ENCODE measurements at regions not wholly inside any gene's neighbourhood (a gene's known extent, or its start where the extent isn't known, plus 50 kb on each side); places are given as distances from the start of the nearest gene placed in this dataset.

DNA sequence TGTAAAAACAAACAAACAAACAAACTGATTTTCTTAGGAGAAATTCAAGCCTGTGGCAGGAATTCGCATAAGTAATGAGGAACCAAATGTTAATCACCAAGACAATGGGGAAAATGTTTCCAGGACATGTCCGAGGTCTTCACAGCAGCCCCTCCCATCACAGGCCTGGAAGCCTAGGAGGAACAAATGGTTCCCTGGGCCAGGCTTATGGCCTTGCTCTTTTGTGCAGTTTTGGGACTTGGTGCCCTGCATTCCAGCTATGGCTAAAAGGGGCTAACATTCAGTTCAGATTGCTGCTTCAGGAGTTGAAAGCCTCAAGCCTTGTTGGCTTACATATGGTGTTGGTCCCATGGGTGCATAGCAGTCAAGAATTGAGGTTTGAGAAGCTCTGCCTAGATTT lies 1372.7 kb upstream of the CITED2 start:
- Histone ChIP-seq H3K4me3 (ENCODE audit: low read depth, low read length) (no peak overlapping the region), H3K9ac (ENCODE audit: low read length) (no peak overlapping the region), H3K27ac (ENCODE audit: low read depth, low read length) (no peak overlapping the region), H3K27me3 (ENCODE audit: control insufficient read depth, insufficient read depth, low read length) (no peaks in the 10 kb centered on the region), H3K36me3 (ENCODE audit: control insufficient read depth, insufficient read depth, low read length) (no peaks in the 10 kb centered on the region), H3K4me1 (ENCODE audit: control insufficient read depth, insufficient read depth, low read length) (no peaks in the 10 kb centered on the region), H3K9me3 (ENCODE audit: control insufficient read depth, insufficient read depth, low read depth, low read length) (peaks cover 36% of the 10 kb centered on the region)

DNA sequence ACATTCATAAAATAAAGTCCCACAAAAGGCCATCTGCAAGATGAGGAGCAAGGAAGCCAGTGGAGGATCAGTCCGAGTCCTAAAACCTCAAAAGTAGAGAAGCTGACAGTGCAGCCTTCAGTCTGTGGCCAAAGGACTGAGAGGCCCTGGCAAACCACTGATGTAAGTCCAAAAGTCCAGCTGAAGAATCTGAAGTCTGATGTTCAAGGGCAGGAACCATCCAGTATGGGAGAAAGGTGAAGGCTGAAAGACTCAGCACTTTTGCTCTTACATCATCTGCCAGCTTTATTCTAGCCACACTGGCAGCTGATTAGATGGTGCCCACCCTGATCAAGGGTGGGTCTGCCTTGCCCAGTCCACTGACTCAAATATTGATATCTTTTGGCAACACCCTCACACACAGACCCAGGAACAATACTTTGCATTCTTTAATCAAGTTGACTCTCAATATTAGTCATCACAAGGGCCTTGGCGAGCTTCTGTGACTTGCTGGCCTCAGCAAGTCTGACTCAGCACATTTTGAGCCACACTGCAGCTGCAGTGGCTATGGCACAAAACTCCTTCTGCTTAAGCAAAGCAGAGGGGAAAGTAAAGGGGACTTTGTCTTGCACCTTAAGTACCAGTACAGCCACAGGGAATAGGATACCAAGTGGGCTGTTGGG lies 1370.3 kb upstream of the CITED2 start:
- H3K9ac ChIP-seq (ENCODE audit: low read length) = no peak overlapping the region
- no peak overlapping the region for H3K27ac ChIP-seq (ENCODE audit: low read depth, low read length)
- no peaks in the 10 kb centered on the region for H3K36me3 ChIP-seq (ENCODE audit: control insufficient read depth, insufficient read depth, low read length)
- peaks cover 36% of the 10 kb centered on the region for H3K9me3 ChIP-seq (ENCODE audit: control insufficient read depth, insufficient read depth, low read depth, low read length)
- H3K27me3 ChIP-seq (ENCODE audit: control insufficient read depth, insufficient read depth, low read length) = no peaks in the 10 kb centered on the region
- H3K4me3 ChIP-seq (ENCODE audit: low read depth, low read length) = no peak overlapping the region
- H3K4me1 ChIP-seq (ENCODE audit: control insufficient read depth, insufficient read depth, low read length) = no peaks in the 10 kb centered on the region

DNA sequence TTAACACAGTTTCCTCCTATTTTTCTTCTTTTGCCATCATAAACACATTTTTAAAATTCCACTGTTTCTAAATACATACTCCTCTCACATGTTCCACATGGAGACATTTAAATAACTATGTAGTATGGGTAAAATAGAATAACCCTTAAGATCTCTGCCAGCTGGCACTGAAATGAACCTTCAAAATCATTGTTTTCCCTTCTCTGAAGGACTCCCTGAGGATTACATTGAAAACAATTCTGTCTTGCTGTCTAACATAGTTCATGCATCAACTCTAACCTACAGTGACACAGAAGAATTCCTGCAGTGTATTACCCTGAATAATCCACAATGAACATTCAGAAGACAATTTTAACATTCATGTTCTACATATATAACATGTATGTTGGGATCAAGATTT lies 1361.8 kb upstream of the CITED2 start:
- no peaks in the 10 kb centered on the region for H3K4me1 ChIP-seq (ENCODE audit: control insufficient read depth, insufficient read depth, low read length)
- H3K36me3 ChIP-seq (ENCODE audit: control insufficient read depth, insufficient read depth, low read length) = no peaks in the 10 kb centered on the region
- no peak overlapping the region for H3K27ac ChIP-seq (ENCODE audit: low read depth, low read length)
- no peaks in the 10 kb centered on the region for H3K9me3 ChIP-seq (ENCODE audit: control insufficient read depth, insufficient read depth, low read depth, low read length)
- H3K27me3 ChIP-seq (ENCODE audit: control insufficient read depth, insufficient read depth, low read length) = no peaks in the 10 kb centered on the region
- no peak overlapping the region for H3K4me3 ChIP-seq (ENCODE audit: low read depth, low read length)
- H3K9ac ChIP-seq (ENCODE audit: low read length) = no peak overlapping the region

DNA sequence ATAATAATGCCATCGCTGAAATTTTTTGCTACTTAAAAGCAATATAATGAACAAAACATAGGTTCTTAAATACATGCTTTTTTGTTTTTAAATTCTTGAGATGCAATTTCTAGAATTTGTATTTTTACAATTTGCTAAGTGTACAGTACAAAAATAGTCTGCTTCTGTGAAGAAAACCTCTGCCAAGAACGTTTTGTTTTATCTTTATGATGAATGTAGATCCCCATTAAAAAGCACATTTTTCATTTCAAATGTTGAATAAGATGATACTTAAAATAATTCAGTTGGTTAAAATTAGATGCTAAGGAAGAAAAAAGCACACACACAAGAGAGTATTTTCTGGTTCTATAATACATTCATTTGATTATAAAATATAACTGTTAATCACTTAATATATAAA lies 1358.5 kb upstream of the CITED2 start:
- Histone ChIP-seq H3K4me3 (ENCODE audit: low read depth, low read length) (no peak overlapping the region), H3K36me3 (ENCODE audit: control insufficient read depth, insufficient read depth, low read length) (no peaks in the 10 kb centered on the region), H3K27ac (ENCODE audit: low read depth, low read length) (no peak overlapping the region), H3K4me1 (ENCODE audit: control insufficient read depth, insufficient read depth, low read length) (no peaks in the 10 kb centered on the region), H3K9ac (ENCODE audit: low read length) (no peak overlapping the region), H3K27me3 (ENCODE audit: control insufficient read depth, insufficient read depth, low read length) (no peaks in the 10 kb centered on the region), H3K9me3 (ENCODE audit: control insufficient read depth, insufficient read depth, low read depth, low read length) (no peaks in the 10 kb centered on the region)

DNA sequence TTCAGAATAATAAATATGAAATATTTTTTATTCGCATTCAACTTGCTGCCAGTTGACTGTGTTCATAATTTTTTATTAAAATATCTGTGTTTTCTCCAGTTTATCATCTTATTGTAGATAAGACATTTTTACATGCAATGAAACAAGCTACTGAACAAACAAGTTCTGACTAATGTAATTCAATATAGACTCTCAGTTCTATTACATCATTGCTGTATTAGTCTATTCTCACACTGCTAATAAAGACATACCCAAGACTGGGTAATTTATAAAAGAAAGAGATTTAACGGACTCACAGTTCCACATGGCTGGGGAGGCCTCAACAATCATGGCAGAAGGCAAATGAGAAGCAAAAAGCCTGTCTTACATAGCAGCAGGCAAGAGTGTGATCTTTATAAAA lies 1357.7 kb upstream of the CITED2 start:
- Histone ChIP-seq H3K27me3 (ENCODE audit: control insufficient read depth, insufficient read depth, low read length) (no peaks in the 10 kb centered on the region), H3K4me3 (ENCODE audit: low read depth, low read length) (no peak overlapping the region), H3K36me3 (ENCODE audit: control insufficient read depth, insufficient read depth, low read length) (no peaks in the 10 kb centered on the region), H3K9ac (ENCODE audit: low read length) (no peak overlapping the region), H3K27ac (ENCODE audit: low read depth, low read length) (no peak overlapping the region), H3K4me1 (ENCODE audit: control insufficient read depth, insufficient read depth, low read length) (no peaks in the 10 kb centered on the region), H3K9me3 (ENCODE audit: control insufficient read depth, insufficient read depth, low read depth, low read length) (no peaks in the 10 kb centered on the region)

DNA sequence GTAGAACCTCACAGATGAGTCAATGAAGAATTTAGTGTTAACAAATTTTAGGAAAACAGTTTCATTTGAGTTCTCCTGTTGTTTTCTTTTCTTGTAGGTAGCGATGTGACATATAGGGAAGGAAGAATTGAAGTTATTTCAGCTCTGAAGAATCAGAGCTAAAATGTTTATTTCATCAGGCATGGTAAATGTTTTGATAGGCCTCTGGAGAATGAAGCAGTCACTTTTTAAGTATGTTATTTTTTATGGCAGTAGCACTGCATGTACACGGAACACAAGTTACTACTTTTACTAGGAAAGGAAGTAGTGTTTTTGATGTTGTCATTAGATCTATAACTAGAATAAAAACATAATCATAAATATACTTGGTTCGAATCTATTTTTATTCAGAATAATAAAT lies 1357.3 kb upstream of the CITED2 start:
- Histone ChIP-seq H3K4me1 (ENCODE audit: control insufficient read depth, insufficient read depth, low read length) (no peaks in the 10 kb centered on the region), H3K4me3 (ENCODE audit: low read depth, low read length) (no peak overlapping the region), H3K36me3 (ENCODE audit: control insufficient read depth, insufficient read depth, low read length) (no peaks in the 10 kb centered on the region), H3K27me3 (ENCODE audit: control insufficient read depth, insufficient read depth, low read length) (no peaks in the 10 kb centered on the region), H3K9ac (ENCODE audit: low read length) (no peak overlapping the region), H3K9me3 (ENCODE audit: control insufficient read depth, insufficient read depth, low read depth, low read length) (no peaks in the 10 kb centered on the region), H3K27ac (ENCODE audit: low read depth, low read length) (no peak overlapping the region)

DNA sequence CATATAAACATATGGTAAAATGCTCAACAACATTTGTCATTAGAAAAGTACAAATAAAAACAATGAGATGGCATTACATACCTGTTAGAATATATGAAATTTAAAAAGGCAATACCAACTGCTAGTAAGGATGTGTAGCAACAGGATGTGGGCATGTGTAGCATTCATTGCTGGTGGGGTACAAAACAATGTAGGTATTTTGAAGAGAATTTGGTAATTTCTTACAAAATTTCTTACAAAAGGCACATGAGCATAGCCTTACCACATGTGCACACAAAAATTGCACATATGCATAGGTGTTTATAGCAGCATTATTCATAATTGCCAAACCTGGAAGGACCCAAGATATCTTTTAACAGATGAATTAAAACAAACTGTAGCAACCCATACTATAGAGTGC lies 1355.1 kb upstream of the CITED2 start:
- Histone ChIP-seq H3K4me3 (ENCODE audit: low read depth, low read length) (no peak overlapping the region), H3K27me3 (ENCODE audit: control insufficient read depth, insufficient read depth, low read length) (no peaks in the 10 kb centered on the region), H3K27ac (ENCODE audit: low read depth, low read length) (no peak overlapping the region), H3K4me1 (ENCODE audit: control insufficient read depth, insufficient read depth, low read length) (no peaks in the 10 kb centered on the region), H3K9me3 (ENCODE audit: control insufficient read depth, insufficient read depth, low read depth, low read length) (no peaks in the 10 kb centered on the region), H3K9ac (ENCODE audit: low read length) (no peak overlapping the region), H3K36me3 (ENCODE audit: control insufficient read depth, insufficient read depth, low read length) (no peaks in the 10 kb centered on the region)

DNA sequence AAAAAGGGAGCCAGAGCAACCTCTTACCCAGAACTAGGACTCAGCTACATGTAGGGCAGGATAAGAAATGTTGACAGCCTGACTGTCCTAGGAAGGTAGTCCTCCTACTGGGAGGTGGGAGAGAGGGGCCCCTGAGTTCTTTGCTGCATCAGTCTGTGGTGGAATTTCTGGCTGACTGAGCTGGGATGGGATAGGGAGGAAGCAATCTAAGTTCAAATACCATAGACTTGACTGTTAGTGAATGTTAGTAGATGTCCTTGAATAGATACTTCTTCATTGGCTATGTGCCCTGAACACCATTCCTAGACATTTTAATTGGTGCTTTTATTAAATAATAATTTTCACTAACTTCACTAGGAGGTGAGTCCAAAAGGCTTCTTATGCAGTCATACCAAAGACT lies 1343.6 kb upstream of the CITED2 start:
- Histone ChIP-seq H3K27me3 (ENCODE audit: control insufficient read depth, insufficient read depth, low read length) (no peaks in the 10 kb centered on the region), H3K4me3 (ENCODE audit: low read depth, low read length) (no peak overlapping the region), H3K36me3 (ENCODE audit: control insufficient read depth, insufficient read depth, low read length) (no peaks in the 10 kb centered on the region), H3K4me1 (ENCODE audit: control insufficient read depth, insufficient read depth, low read length) (no peaks in the 10 kb centered on the region), H3K27ac (ENCODE audit: low read depth, low read length) (no peak overlapping the region), H3K9ac (ENCODE audit: low read length) (no peak overlapping the region), H3K9me3 (ENCODE audit: control insufficient read depth, insufficient read depth, low read depth, low read length) (no peaks in the 10 kb centered on the region)

DNA sequence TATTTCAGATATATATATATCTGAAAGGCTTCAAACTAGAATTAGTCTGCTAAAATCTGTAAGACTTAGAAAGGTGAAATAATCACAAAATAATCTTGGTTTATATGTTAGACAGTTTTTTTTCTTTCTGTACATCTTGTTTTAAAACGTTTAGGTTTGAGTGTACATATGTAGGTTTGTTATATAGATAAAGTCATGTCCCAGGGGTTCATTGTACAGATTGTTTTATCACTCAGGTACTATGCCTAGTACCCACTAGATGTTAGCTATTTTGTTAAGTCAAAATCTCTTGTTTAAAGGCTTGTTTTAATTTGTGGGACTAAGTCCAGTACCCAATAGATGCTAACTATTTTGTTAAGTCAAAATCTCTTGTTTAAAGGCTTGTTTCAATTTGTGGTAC lies 1339.0 kb upstream of the CITED2 start:
- H3K9me3 ChIP-seq (ENCODE audit: control insufficient read depth, insufficient read depth, low read depth, low read length) = no peaks in the 10 kb centered on the region
- H3K27me3 ChIP-seq (ENCODE audit: control insufficient read depth, insufficient read depth, low read length) = no peaks in the 10 kb centered on the region
- no peaks in the 10 kb centered on the region for H3K36me3 ChIP-seq (ENCODE audit: control insufficient read depth, insufficient read depth, low read length)
- H3K4me3 ChIP-seq (ENCODE audit: low read depth, low read length) = no peak overlapping the region
- no peaks in the 10 kb centered on the region for H3K4me1 ChIP-seq (ENCODE audit: control insufficient read depth, insufficient read depth, low read length)
- H3K27ac ChIP-seq (ENCODE audit: low read depth, low read length) = no peak overlapping the region
- no peak overlapping the region for H3K9ac ChIP-seq (ENCODE audit: low read length)

DNA sequence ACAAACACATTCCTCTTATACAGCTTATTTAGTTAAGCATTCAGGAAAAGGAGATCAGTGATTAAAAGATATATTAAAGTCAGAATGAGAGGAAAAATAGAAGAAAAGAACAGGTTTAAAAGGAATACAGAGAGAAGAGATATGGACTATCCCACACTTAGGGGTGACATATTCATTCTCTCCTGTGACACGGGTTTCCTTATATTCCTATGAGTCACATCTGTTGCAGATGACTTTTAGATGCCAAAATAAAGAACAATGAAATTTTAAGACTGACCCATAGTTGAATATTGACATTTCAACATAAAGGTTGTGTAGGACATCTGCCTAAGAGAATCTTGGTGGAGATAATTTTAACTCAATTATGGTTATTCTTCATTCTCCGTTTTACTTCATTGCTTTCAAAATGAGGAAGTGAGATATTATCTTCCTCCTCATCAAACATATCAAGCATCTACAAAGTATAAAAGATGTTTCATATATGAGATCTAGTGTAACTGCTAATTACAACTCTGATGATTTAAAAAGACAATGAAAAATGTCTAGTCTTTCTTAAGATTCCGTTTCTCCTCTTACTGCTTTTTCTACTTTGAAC lies 1336.7 kb upstream of the CITED2 start:
- H3K27ac ChIP-seq (ENCODE audit: low read depth, low read length) = no peak overlapping the region
- no peaks in the 10 kb centered on the region for H3K9me3 ChIP-seq (ENCODE audit: control insufficient read depth, insufficient read depth, low read depth, low read length)
- H3K27me3 ChIP-seq (ENCODE audit: control insufficient read depth, insufficient read depth, low read length) = no peaks in the 10 kb centered on the region
- H3K9ac ChIP-seq (ENCODE audit: low read length) = no peak overlapping the region
- no peaks in the 10 kb centered on the region for H3K4me1 ChIP-seq (ENCODE audit: control insufficient read depth, insufficient read depth, low read length)
- no peak overlapping the region for H3K4me3 ChIP-seq (ENCODE audit: low read depth, low read length)
- no peaks in the 10 kb centered on the region for H3K36me3 ChIP-seq (ENCODE audit: control insufficient read depth, insufficient read depth, low read length)

DNA sequence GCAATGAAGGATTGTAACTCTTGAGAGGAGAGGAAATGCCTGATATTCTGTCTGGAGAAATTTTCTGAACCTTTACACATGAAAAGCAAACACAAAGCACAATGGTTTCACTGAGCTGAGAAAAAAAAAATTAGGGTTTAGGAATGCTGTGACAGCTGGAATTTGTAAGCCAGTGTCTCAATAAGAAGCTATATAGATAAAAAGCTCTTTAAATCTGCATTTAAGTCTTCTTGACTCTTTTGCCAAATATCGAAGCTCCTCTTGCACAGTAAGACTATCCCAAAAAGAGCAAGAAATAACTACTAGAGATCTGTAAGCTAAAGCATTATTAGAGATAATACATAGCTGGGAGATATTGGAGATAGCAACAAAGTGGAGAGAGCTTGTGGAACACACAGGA lies 1334.0 kb upstream of the CITED2 start:
- Histone ChIP-seq H3K9me3 (ENCODE audit: control insufficient read depth, insufficient read depth, low read depth, low read length) (no peaks in the 10 kb centered on the region), H3K9ac (ENCODE audit: low read length) (no peak overlapping the region), H3K27ac (ENCODE audit: low read depth, low read length) (no peak overlapping the region), H3K4me3 (ENCODE audit: low read depth, low read length) (no peak overlapping the region), H3K27me3 (ENCODE audit: control insufficient read depth, insufficient read depth, low read length) (no peaks in the 10 kb centered on the region), H3K36me3 (ENCODE audit: control insufficient read depth, insufficient read depth, low read length) (no peaks in the 10 kb centered on the region), H3K4me1 (ENCODE audit: control insufficient read depth, insufficient read depth, low read length) (no peaks in the 10 kb centered on the region)
